ENCODE measurements at regions not wholly inside any gene's neighbourhood (a gene's known extent, or its start where the extent isn't known, plus 50 kb on each side); places are given as distances from the start of the nearest gene placed in this dataset.

GRCh38 chr11:70857894-70858293 lies 394.5 kb downstream of the SHANK2 start:
- TF ChIP-seq CTCF (conservative IDR thresholded peaks at IDR 0.05; ENCODE audit: low read depth, low read length) (no peak), EZH2 (IDR thresholded peaks at IDR 0.05; ENCODE audit: borderline replicate concordance, low read depth, low read length, poor library complexity, severe bottlenecking) (no peak)

Measured in A673 (cell line).